DMS79 treated with DMSO at 0.1 percent for 48 hours (cell line): ENCODE measurements at regions not wholly inside any gene's neighbourhood (a gene's known extent, or its start where the extent isn't known, plus 50 kb on each side); places are given as distances from the start of the nearest gene placed in this dataset.
A peak's percentile ranks its signal among the peaks of the same experiment; 100 is the strongest.
"Not testable (repeated sequence)": the region's sequence is repeated elsewhere in the genome, so short reads cannot be mapped to it uniquely, and the experiment has no call there.

Source experiments
- DNase-seq: peaks from one replicate; lab custom pipeline; 2025; lab: John Stamatoyannopoulos, UW

DNA sequence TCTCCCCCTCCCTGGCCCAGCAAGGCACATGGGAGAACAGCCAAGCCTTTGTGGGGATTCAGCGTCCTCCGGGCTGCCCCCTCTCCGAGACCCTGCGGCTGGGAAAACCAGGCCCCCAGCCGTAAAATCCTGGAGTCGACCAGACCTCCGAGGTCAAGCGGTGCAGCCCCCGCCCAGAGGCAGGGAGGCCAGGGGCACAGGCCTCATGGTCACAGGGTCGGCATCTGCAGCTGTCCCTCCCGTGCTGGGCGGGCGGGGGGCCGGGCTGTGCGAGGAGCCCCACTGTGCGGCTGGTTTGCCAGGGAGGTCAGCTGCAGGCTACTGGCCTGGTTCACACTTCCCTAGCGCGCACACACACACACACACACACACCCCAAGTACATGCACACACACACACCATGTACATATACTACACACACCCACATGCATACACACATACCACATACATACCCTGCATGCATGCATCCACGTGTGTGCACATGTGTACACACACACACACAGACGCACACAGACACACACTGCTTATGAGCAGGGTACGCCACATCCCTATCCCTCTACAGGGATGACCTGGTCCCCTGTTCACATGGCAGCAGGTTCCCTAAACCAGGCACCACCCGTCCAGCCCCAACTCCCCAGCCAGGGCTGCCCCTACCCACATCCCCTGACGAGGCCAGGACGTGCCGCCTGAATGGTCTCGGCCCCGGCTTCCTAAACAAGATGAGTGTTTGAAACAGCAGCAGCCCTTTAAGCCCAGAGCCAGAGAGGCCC is 108.9 kb upstream of the CIBAR2 start:
- DNase-seq: no peak

DNA sequence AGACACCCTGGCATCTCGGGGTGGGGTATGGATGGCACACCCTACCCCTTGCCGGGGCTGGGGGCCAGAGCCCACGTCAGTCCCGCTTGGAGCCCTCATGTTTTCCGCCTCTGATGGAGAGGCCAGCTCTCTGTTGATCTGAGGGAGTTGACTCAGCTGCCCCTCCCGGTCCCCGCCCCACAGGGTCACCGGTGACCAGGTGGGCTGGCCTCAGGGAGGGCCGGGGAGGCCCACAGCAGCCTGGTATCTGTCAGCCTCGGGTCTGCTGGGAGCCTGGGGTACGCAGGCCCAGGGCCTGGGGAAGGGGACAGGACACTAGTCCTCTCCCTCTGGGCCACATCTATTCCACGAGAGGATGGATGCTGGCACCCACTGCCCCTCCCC is 109.5 kb upstream of the CIBAR2 start:
- DNase-seq: no peak

DNA sequence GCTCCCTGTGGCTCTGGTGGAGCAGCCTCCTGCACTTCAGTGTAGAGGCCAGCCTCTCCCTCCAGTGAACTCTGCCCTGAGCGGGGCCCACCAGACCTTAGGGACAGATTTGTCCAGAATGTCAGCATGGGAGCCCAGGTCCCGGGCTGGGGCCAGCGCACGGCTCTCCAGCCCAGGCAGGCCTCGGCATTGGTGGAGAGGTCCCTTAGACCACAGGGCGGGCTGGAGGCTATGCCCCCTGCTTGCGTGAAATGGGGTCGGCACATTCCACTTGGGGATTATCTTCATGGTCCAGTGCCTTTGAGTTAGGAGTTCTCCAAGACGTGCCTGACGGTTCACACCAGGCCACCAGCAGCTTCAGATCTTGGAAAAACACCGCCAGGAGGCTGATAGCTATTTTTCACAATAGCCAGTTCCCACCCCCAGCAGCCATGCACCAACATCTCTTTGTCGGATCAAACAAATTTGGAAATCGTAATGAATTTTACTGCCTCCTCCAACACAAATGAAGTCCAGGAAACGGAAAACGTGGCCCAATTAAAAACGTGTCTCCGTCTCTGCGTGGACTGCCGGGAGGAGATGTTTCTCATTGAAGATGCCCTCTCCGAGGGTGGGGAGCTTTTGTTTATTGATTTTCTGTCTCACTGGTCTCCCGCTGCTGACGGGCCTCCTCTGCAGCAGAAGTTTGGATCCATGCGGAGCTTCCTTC is 110.0 kb upstream of the CIBAR2 start:
- no peak for DNase-seq

DNA sequence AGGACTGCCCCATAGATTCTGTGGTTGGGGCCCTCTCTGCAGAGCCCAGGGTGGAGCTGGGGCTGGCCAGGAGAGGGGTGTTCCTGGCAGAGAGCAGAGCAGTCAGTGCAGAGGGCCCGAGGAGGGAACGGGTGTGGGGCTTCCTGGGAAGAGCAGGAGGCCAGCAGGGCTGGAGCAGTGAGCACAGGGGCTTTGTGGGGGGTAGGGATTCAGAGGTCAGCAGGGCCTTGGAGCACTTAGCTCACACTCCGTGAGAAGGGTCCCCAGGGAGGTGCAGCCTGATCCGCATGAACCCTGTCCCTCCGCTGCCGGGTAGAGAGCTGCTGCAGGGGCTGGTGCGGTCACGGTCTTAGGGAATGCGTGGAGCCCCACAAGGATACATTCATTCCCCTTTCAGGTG is 113.0 kb upstream of the CIBAR2 start:
- DNase-seq: no peak

- DNase-seq: no peak
These were observed 113.4 kb upstream of the CIBAR2 start for GRCh38 chr16:85225721-85226120.

DNA sequence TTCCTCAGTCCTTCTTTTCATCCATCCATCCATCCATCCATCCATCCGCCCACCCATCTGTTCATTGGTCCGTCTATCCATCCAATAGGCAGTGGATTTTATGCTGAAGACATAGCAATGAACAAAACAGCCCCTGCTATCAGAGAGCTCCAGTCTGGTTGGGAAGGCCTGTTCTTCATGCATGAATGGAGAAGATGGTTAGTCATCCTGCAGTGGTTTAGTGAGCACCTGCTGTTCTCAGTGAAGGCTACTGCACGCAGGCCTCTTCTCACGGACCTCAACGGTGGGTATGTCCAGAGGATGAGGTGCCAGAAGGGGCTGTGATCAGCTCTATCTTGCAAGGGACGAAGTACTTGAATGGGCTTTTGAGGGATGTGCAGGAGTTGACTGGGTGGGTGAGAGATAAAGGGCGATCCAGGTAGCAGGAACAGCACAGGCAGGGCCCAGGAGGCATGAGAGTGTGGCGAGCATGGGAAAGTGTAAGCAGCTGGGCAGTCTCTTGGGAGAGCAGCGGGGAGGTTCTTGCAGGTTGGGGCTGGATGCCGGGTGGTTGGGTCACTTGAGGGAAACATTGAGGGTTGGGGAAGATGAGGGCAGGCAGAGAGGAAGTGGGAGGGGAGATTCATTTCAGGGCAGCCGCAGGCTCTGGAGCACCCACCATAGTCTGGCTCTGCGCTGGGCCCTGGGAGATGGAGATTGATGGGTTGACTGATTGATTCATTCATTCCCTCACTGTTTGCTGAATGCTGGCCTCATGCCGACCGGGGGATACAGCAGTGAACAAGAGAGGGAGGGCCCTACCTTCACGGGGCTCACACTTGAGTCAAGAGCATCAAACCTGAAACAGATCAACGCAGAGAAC is 115.0 kb upstream of the CIBAR2 start:
- DNase-seq: peak; percentile 74

DNA sequence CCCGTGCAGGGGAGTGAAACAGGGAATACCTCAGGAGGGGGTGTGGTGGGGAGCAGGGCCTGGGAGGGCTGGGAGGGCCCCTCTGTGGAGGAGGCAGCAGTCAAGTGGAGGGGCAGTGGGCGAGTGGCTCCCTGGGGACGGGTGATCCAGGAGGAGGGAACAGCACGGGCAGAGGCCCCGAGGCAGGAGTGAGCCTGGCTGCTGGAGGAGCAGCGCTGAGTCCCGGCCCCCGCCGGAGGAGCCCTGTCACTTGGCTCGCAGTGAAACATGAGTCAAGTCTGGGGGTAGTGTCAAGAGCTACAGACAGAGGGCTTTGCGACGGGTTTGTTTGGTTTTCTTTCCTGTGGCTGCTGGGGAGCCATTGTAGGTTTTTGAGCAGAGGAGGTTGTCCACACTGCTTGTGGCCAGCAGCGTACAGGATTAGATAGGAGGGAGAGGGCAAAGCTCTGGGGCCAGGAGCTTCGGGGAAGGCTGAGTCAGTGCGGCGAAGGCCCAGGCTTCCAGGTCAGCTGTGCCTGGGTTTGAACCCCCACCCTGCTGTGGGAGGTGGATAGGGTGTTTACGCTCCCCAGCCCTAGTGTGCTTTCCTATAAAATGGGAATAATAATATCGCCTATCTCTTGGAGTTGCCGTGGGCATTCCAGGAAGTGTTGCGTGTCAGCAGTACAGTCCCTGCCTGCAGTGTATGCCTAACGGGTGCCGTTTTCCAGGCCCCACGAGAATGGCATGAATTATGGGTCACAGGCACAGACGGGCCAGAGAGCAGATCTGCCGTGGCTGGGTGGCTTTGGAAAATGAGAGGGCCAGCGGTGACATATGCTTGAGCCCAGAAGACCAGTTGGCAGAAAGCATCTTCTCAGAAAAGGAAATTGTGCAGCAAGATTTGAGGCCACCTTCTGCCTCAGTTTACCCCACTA is 115.9 kb upstream of the CIBAR2 start:
- peak; percentile 74 for DNase-seq

DNA sequence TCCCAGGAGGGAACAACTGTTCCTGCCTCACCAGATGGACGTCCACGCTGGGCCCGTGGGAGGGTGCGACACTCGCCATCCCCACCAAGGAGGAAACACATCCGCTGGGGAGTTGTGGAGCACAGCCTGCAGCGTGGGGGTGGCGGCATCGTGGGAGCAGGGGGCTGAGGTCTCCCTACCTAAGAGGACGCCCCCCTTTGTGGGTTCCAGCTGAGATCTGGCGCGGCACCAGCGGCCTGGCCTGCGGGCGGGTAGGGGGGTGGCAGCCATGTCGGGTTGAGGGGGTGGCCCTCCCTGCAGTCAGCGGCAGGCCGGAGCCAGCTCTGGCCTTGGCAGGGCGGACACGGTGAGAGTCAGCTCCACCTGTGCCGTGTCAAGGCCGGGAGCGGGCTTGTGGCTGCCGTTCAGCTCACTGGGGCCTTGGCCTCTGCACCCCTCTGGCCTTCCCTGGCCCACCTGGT is 116.7 kb upstream of the CIBAR2 start:
- no peak for DNase-seq

DNA sequence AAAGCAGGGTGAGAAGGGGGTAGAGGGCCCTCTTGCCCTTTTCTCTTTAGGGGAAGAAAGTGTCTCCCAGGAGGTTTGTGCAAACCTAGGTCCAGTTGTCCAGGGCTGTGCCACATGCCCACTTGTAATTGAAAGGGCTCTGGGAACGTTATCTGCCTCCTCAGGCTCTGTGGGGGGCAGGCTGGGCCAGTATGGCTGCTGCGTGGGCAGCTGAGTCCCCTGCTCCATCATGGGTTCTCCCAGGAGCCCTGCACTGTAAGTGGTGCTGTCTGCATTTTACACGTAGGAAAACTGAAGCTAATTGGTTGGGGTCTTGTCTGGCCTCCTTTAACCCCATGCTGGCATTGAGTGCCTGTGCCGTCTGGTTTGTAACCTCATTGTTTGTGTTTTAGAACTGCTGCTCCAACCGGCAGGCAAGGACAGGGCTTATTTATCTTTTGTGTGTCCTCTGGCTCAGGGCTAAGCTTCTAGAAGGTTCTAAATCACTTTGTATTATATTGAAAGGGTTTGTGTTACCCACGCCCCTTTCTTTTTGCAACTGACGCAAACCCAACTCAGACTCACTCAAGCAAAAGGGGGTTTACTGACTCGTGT is 117.7 kb upstream of the CIBAR2 start:
- DNase-seq: no peak

DNA sequence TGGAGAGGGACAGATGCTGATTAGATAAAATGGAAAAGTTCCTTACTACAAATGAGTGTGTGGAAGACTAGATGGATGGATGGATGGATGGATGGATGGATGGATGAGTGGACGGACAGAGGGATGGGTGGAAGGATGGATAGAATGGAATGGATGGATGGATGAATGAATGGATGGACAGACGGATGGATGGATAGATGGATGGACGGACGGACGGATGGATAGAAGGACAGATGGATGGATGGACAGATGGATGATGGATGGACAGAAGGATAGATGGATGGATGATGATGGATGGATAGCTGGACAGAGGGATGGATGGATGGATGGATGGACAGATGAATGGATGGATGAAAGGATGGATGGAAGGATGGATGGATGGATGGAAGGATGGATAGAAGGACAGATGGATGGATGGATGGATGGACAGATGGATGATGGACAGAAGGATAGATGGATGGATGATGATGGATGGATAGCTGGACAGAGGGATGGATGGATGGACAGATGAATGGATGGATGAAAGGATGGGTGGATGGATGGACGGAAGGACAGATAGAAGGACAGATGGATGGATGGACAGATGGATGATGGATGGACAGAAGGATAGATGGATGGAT is 118.6 kb upstream of the CIBAR2 start:
- not testable (repeated sequence) for DNase-seq

DNA sequence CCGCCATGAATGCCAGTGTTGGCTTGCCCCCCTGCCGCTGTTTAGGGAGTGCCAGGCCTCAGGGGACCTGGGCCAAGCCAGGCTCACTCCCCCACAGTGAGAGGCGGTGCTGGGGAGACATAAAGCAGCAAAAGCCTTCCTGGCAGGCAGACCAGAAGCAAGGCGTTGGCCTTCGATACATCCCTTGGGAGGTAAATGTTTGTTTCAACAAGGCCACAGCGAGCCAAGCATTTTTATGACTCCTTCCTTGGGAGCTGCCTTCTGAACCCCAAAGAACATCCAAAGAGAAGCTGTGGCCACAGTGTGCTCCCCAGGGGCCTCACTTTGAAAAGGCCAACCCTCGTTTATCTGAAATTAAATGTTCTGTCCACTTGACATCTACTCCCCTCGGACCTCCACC is 119.7 kb upstream of the CIBAR2 start:
- DNase-seq: no peak

DNA sequence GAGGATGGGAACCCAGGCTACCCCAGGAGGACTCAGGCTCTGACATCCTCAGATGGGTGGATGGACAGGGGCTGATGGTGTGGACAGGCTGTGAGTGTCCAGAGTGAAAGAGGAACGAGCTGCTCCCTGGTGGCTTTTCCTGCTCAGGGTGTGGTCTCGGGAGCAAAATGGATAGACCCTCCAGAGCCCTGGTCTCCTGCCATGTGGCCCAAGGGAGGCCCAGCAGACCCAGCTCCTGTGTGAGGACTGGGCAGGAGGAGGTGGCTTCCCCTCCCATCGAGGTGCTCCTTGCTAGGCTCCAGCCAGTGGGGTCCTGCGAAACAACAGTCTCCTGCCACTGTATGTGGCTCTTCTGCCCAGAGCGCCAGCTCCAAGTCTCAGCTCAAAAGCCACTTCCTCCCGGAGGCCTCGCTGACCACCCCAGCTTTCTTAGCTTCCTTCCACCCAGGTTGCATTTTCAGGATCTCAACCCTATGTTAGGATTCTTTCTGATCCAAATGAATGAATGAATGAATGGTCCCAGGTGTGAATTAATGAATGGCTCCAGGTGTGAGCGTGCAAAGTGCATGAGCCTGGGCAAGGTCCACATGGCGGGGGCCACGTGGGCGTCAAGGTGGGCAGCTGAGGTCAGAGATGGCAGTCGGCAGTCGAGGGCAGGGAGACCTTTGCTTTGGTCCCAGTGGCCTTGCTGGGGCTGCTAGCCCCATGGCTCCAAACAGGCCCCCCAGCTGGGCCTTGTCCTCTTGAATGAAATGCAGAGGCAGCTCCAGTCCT is 120.3 kb upstream of the CIBAR2 start:
- DNase-seq: no peak

GRCh38 chr16:85233516-85233915 is 121.2 kb upstream of the CIBAR2 start:
- no peak for DNase-seq

- DNase-seq: no peak
These were observed 122.3 kb upstream of the CIBAR2 start for GRCh38 chr16:85234310-85235204.

GRCh38 chr16:85235991-85236817 is 123.9 kb upstream of the CIBAR2 start:
- DNase-seq: no peak

GRCh38 chr16:85236818-85237150 is 124.5 kb upstream of the CIBAR2 start:
- DNase-seq: no peak

DNA sequence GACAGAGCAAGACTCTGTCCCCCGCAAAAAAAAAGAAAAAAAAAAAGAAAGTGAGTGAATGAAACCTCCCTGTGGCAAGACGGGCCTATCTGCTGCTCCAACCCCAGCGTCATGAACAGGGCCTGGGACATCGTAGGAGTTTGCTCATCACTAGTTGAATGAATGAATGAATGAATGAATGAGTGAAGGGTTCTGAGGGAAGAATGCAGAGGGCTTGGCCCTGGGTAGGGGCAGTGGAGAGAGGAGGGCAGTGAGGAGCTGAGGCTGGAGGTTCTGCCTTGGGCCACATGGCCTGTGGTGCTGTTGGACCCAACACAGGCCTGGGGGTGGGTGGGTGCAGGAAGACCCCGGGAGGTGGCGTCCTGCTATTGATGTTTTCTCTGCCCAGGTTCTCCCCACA is 125.5 kb upstream of the CIBAR2 start:
- DNase-seq: no peak

GRCh38 chr16:85238233-85238647 is 126.0 kb upstream of the CIBAR2 start:
- no peak for DNase-seq
